LHCN-M2 (cell line): ENCODE measurements at regions not wholly inside any gene's neighbourhood (a gene's known extent, or its start where the extent isn't known, plus 50 kb on each side); places are given as distances from the start of the nearest gene placed in this dataset.
A peak's percentile ranks its signal among the peaks of the same experiment; 100 is the strongest.

Experiments used
- DNase-seq: peaks from one replicate; pipeline ENCODE4 v3.0.0-alpha.2; 2012; ENCODE audit warnings: low read depth

- peak; percentile 77 for DNase-seq
These were observed 526.9 kb upstream of the ID2 start for GRCh38 chr2:8154936-8155335.

- DNase-seq = no peak
These were observed 524.0 kb upstream of the ID2 start for GRCh38 chr2:8157621-8158430.

- no peak for DNase-seq
These were observed 523.1 kb upstream of the ID2 start for GRCh38 chr2:8158711-8159110.

- DNase-seq = no peak
These were observed 522.5 kb upstream of the ID2 start for GRCh38 chr2:8159211-8159965.

- no peak for DNase-seq
These were observed 521.8 kb upstream of the ID2 start for GRCh38 chr2:8159966-8160603.

- DNase-seq = no peak
These were observed 520.9 kb upstream of the ID2 start for GRCh38 chr2:8160959-8161358.

GRCh38 chr2:8162552-8162951 is 519.3 kb upstream of the ID2 start:
- DNase-seq = no peak

- DNase-seq = no peak
These were observed 516.3 kb upstream of the ID2 start for GRCh38 chr2:8165550-8165949.

GRCh38 chr2:8168022-8168717 is 513.7 kb upstream of the ID2 start:
- DNase-seq = no peak

- peak; percentile 9 for DNase-seq
These were observed 512.9 kb upstream of the ID2 start for GRCh38 chr2:8168876-8169424.

- peak; percentile 88 for DNase-seq
These were observed 512.4 kb upstream of the ID2 start for GRCh38 chr2:8169443-8169842.

GRCh38 chr2:8170552-8171327 is 511.1 kb upstream of the ID2 start:
- no peak for DNase-seq

- DNase-seq = no peak
These were observed 510.2 kb upstream of the ID2 start for GRCh38 chr2:8171608-8172007.

- no peak for DNase-seq
These were observed 509.2 kb upstream of the ID2 start for GRCh38 chr2:8172661-8173060.

GRCh38 chr2:8174641-8175257 is 507.1 kb upstream of the ID2 start:
- DNase-seq = no peak

GRCh38 chr2:8176887-8177286 is 505.0 kb upstream of the ID2 start:
- no peak for DNase-seq

- DNase-seq = no peak
These were observed 504.3 kb upstream of the ID2 start for GRCh38 chr2:8177566-8177965.

- DNase-seq = no peak
These were observed 502.9 kb upstream of the ID2 start for GRCh38 chr2:8178911-8179310.

GRCh38 chr2:8189316-8189715 is 492.5 kb upstream of the ID2 start:
- DNase-seq = no peak

- no peak for DNase-seq
These were observed 491.6 kb upstream of the ID2 start for GRCh38 chr2:8190279-8190678.
